ENCODE measurements at regions not wholly inside any gene's neighbourhood (a gene's known extent, or its start where the extent isn't known, plus 50 kb on each side); places are given as distances from the start of the nearest gene placed in this dataset.

DNA sequence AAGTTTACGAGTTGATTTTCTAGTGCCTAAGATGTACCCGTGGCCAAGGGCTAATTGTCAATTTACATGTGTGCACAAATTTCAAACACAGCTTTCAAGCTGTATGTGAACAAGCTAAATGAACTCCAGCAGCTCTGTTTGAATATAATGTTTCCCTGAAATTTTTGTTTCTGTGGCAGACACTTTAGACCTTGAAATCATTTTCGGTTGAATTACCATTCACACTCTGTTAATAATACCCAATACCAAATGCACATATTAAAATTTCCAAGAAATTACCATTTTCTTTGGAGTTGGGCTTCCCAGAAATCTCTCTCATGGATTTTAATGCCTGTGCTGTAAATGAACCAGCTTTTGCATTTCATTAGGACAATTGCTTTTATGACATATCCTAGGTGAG, 506.1 kb upstream of the ID4 start:
- TF ChIP-seq, protein P1, sequence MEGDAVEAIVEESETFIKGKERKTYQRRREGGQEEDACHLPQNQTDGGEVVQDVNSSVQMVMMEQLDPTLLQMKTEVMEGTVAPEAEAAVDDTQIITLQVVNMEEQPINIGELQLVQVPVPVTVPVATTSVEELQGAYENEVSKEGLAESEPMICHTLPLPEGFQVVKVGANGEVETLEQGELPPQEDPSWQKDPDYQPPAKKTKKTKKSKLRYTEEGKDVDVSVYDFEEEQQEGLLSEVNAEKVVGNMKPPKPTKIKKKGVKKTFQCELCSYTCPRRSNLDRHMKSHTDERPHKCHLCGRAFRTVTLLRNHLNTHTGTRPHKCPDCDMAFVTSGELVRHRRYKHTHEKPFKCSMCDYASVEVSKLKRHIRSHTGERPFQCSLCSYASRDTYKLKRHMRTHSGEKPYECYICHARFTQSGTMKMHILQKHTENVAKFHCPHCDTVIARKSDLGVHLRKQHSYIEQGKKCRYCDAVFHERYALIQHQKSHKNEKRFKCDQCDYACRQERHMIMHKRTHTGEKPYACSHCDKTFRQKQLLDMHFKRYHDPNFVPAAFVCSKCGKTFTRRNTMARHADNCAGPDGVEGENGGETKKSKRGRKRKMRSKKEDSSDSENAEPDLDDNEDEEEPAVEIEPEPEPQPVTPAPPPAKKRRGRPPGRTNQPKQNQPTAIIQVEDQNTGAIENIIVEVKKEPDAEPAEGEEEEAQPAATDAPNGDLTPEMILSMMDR (IDR thresholded peaks at IDR 0.05) = no peak
- no peak for TF ChIP-seq ZFX (IDR thresholded peaks at IDR 0.05; ENCODE audit: borderline replicate concordance)
